ENCODE measurements at regions not wholly inside any gene's neighbourhood (a gene's known extent, or its start where the extent isn't known, plus 50 kb on each side); places are given as distances from the start of the nearest gene placed in this dataset.

GRCh38 chr6:114764866-114765265, 422.0 kb upstream of the HS3ST5 start:
- TF ChIP-seq BRCA1 (IDR thresholded peaks at IDR 0.05; ENCODE audit: low read depth, low read length), result no peak
- no peak for TF ChIP-seq SP4 (IDR thresholded peaks at IDR 0.05; ENCODE audit: low read length)
- TF ChIP-seq EGR1 (IDR thresholded peaks at IDR 0.05; ENCODE audit: borderline replicate concordance, low read depth, low read length), result no peak
- no peak for TF ChIP-seq PHF8 (conservative IDR thresholded peaks at IDR 0.05; ENCODE audit: low read depth, low read length)
- TF ChIP-seq CTCF (IDR thresholded peaks at IDR 0.05; ENCODE audit: control extremely low read depth in 1 of 3, insufficient read depth in 1 of 3, low read depth in 1 of 3, low read length in 3 of 3), result no peak
- no peak for TF ChIP-seq JUN (IDR thresholded peaks at IDR 0.05; ENCODE audit: low read depth, low read length)
- no peak for TF ChIP-seq NANOG (IDR thresholded peaks at IDR 0.05; ENCODE audit: insufficient read depth, low read depth, low read length, poor library complexity, severe bottlenecking)
- TF ChIP-seq SUZ12 (IDR thresholded peaks at IDR 0.05; ENCODE audit: low read length), result no peak
- no peak for TF ChIP-seq JUND (IDR thresholded peaks at IDR 0.05; ENCODE audit: low read length)
- no peak for TF ChIP-seq CBX8 (IDR thresholded peaks at IDR 0.05; ENCODE audit: borderline replicate concordance, low read depth, low read length)
- TF ChIP-seq TEAD4 (IDR thresholded peaks at IDR 0.05; ENCODE audit: low read depth, low read length), result no peak
- Histone ChIP-seq H3K4me1 (replicated peaks in 1 of 4; ENCODE audit: control insufficient read depth in 3 of 4, insufficient read depth in 4 of 4, low read length in 3 of 4) (no peaks in the 10 kb centered on the region), H4K5ac (ENCODE audit: insufficient read length, low read depth, low read length) (no peak overlapping the region), H2BK120ac (replicated peaks; ENCODE audit: low read depth, low read length) (no peak overlapping the region), H3K27me3 (replicated peaks in 1 of 4; ENCODE audit: control insufficient read depth in 3 of 4, extremely low read depth in 1 of 4, insufficient read depth in 3 of 4, low read length in 3 of 4) (no peaks in the 10 kb centered on the region), H3K18ac (ENCODE audit: extremely low read depth, low read length) (no peak overlapping the region), H2BK20ac (ENCODE audit: low read length) (no peak overlapping the region), H2AK5ac (ENCODE audit: low read depth, low read length) (no peak overlapping the region), H2BK12ac (ENCODE audit: low read depth, low read length) (no peak overlapping the region), H3K4me2 (ENCODE audit: insufficient read depth in 1 of 2, low read depth in 2 of 2, low read length in 2 of 2) (no peak overlapping the region), H3K4me3 (ENCODE audit: extremely low read depth in 1 of 4, insufficient read depth in 2 of 4, low read depth in 3 of 4, low read length in 4 of 4) (no peak overlapping the region), H4K8ac (ENCODE audit: extremely low read depth, insufficient read depth, low read length) (no peak overlapping the region), H3K36me3 (ENCODE audit: control insufficient read depth in 2 of 4, insufficient read depth in 4 of 4, low read length in 3 of 4) (no peaks in the 10 kb centered on the region), H3K79me2 (ENCODE audit: control insufficient read depth in 1 of 2, insufficient read depth in 2 of 2, low read length in 2 of 2) (no peaks in the 10 kb centered on the region), H3K9me3 (ENCODE audit: insufficient read depth in 2 of 2, low read depth in 1 of 2, low read length in 1 of 2) (no peaks in the 10 kb centered on the region), H3K9ac (replicated peaks in 1 of 4; ENCODE audit: extremely low read depth in 1 of 4, low read depth in 3 of 4, low read length in 3 of 4) (no peak overlapping the region), H4K20me1 (replicated peaks in 1 of 2; ENCODE audit: control insufficient read depth in 1 of 2, insufficient read depth in 2 of 2, low read length in 2 of 2) (no peaks in the 10 kb centered on the region), H3K23ac (ENCODE audit: insufficient read length) (no peak overlapping the region), H4K91ac (replicated peaks; ENCODE audit: insufficient read length, low read length) (no peak overlapping the region), H3K14ac (ENCODE audit: insufficient read length) (no peak overlapping the region), H3K4ac (replicated peaks; ENCODE audit: insufficient read length, low read depth, low read length) (no peak overlapping the region), H3K79me1 (ENCODE audit: low read depth, low read length) (no peaks in the 10 kb centered on the region), H3K56ac (replicated peaks; ENCODE audit: insufficient read length, low read depth, low read length) (no peak overlapping the region), H2BK15ac (ENCODE audit: low read length) (no peak overlapping the region), H3K23me2 (ENCODE audit: low read depth, low read length) (no peaks in the 10 kb centered on the region), H3K27ac (ENCODE audit: low read depth, low read length) (no peak overlapping the region), H2BK5ac (ENCODE audit: low read depth, low read length) (no peak overlapping the region), H2AFZ (ENCODE audit: low read length) (no peak overlapping the region)
- WGBS, 2 experiments (ENCODE audit: extremely low coverage in 1 of 2, insufficient coverage in 1 of 2, insufficient read length in 1 of 2, insufficient replicate concordance in 2 of 2, low coverage in 1 of 2, low lambda C conversion rate in 2 of 2, missing lambda C conversion rate in 1 of 2), result 93% methylated on average over 2 of the region's 2 CpGs; no CpG with 5 or more reads in 1 of the 2 experiments
- FAIRE-seq (no peak), DNase-seq (ENCODE audit: low read depth in 1 of 2, low spot score in 2 of 2) (no peak)
- POLR2A ChIA-PET (ENCODE audit: partially characterized antibody), result no interaction called here
- CTCF ChIA-PET (ENCODE audit: partially characterized antibody), result no interaction called here
